GM06990 (cell line): ENCODE measurements at regions not wholly inside any gene's neighbourhood (a gene's known extent, or its start where the extent isn't known, plus 50 kb on each side); places are given as distances from the start of the nearest gene placed in this dataset.

Experiments used
- DNase-seq: peaks from one replicate; pipeline ENCODE4 v3.0.0-alpha.2; 2011; ENCODE audit not compliant: insufficient read length; ENCODE audit errors: extremely low read depth
- H3K27me3 ChIP-seq: replicated peaks from 2 replicates; pipeline ENCODE4 v1.6.0; 2011; ENCODE audit warnings: low read length; ENCODE audit not compliant: control insufficient read depth, insufficient read depth
- H3K36me3 ChIP-seq: 2 replicates; pipeline ENCODE4 v1.5.1; 2011; ENCODE audit warnings: low read length; ENCODE audit not compliant: control insufficient read depth, insufficient read depth
- H3K4me3 ChIP-seq: replicated peaks from 2 replicates; pipeline ENCODE4 v1.5.1; 2011; ENCODE audit warnings: low read depth, mild to moderate bottlenecking, control low read depth, low read length
- TF ChIP-seq, protein P1 (sequence below): IDR thresholded peaks from 2 replicates; pipeline ENCODE4 v1.5.1; 2011; ENCODE audit warnings: low read length, control low read depth, mild to moderate bottlenecking, inconsistent platforms; ENCODE audit not compliant: insufficient read depth, poor library complexity, severe bottlenecking

DNA sequence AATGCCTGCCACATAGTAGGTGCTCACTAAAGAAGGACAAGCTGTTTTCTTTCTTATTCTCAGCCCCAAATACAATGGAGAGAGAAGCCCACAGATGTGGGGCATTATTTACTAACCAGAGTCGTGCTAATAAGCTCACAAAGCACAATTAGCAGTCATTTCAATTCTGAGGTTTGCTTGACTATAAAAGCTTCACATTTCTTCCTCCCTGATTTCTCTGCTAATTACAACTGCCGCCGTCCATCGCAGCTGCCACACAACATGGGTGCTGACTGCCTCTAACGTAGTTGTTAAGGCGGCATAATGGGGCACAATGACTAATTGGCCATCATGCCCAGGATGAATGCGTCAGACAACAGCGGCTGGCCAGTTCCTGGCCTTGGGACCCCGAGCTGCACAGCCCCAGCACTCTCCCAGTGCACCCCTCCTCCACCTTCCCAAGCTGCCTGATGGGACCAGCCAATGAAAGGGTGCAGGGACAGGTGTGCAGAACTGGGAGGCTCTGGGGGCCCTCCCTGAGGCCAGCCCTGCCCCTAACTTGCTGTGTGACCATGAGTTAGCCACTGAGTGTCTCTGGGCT is 109.2 kb downstream of the CCT6B start:
- DNase-seq = no peak
- Histone ChIP-seq H3K36me3 (no peaks in the 10 kb centered on the region), H3K27me3 (no peaks in the 10 kb centered on the region; the same call in 1 of the 2 replicates), H3K4me3 (no peak overlapping the region)
- TF ChIP-seq, protein P1, sequence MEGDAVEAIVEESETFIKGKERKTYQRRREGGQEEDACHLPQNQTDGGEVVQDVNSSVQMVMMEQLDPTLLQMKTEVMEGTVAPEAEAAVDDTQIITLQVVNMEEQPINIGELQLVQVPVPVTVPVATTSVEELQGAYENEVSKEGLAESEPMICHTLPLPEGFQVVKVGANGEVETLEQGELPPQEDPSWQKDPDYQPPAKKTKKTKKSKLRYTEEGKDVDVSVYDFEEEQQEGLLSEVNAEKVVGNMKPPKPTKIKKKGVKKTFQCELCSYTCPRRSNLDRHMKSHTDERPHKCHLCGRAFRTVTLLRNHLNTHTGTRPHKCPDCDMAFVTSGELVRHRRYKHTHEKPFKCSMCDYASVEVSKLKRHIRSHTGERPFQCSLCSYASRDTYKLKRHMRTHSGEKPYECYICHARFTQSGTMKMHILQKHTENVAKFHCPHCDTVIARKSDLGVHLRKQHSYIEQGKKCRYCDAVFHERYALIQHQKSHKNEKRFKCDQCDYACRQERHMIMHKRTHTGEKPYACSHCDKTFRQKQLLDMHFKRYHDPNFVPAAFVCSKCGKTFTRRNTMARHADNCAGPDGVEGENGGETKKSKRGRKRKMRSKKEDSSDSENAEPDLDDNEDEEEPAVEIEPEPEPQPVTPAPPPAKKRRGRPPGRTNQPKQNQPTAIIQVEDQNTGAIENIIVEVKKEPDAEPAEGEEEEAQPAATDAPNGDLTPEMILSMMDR = no peak

DNA sequence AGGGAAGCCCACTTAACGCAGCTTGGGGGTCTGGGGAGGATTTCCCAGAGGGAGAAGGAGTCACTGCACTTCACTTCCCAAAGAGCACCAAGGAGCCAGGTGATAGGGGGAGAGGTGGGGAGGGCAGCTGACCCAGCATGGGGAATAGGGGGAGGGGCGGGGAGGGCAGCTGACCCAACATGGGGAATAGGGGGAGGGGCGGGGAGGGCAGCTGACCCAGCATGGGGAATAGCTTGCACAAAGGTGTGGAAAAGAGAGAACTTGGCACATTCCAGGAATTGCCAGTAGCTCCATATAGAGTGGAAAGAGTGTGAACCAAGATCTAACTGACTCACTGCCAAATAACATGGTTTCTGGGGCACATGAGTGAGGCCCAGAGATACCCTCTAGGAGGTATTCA is 110.3 kb downstream of the CCT6B start:
- Histone ChIP-seq H3K36me3 (no peaks in the 10 kb centered on the region), H3K4me3 (no peak overlapping the region), H3K27me3 (no peaks in the 10 kb centered on the region; the same call in none of the 2 replicates)
- no peak for DNase-seq
- TF ChIP-seq, protein P1 = no peak

DNA sequence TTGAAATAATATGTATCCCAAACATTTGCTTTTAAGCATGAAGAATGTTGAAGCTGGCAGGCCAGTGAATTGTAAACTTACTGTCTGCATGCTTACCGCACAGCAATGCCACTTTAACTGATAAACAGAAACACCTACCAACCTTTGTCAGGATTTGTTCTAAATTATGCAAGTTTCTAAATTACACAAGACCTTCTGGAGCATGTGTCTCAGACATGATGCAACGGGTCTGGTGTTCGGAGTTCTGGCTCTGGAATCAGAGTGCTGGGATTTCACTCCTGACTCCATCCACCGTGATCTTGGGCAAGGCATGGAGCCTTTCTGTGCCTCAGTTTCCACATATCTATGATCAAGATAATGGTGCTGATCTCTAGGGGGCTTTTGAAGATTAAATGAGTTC is 111.2 kb downstream of the CCT6B start:
- H3K36me3 ChIP-seq = no peaks in the 10 kb centered on the region
- TF ChIP-seq, protein P1 = no peak
- DNase-seq = no peak
- no peaks in the 10 kb centered on the region; the same call in none of the 2 replicates for H3K27me3 ChIP-seq
- H3K4me3 ChIP-seq = no peak overlapping the region

DNA sequence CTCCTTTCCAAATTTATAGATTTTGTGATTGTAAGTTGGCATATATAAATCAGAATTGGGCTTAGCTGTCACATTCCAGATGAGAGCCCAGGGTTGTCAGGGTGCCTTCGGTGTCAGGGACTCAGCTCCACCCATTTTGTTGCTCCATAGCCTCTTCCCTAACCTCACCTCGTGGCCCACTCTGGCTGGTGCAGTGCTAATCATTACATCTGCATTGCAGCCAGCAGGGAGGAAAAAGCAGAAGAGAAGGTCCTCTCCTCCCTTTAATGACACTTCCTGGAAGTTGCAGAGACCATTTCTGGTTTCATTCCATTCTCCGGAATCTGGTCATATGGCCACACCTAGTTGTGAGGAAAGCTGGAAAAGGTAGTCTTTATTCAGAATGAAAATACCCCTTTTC is 113.3 kb downstream of the CCT6B start:
- TF ChIP-seq, protein P1 = no peak
- no peak for DNase-seq
- no peaks in the 10 kb centered on the region; the same call in none of the 2 replicates for H3K27me3 ChIP-seq
- H3K4me3 ChIP-seq = no peak overlapping the region
- no peaks in the 10 kb centered on the region for H3K36me3 ChIP-seq

DNA sequence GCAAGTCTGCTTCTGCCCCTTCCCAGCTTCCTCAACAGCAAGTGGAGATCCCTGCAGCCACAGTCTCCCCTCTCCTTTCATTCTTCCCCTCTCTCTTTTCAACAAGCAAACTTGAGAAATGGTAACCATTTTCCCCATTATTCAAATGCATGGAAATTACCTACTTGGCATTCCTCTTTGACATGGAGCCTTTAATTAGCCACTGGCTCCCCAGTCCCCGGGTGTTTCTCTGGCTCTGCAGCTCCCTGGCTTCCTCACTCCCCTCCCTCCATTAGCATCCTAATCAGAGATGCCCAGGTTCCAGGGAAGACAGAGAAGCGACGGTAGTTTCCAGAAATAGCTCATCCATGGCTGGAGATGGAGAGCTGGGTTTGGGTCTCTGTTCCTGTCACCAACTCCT is 116.0 kb downstream of the CCT6B start:
- H3K27me3 ChIP-seq = no peaks in the 10 kb centered on the region; the same call in none of the 2 replicates
- no peak overlapping the region for H3K4me3 ChIP-seq
- no peak for DNase-seq
- no peaks in the 10 kb centered on the region for H3K36me3 ChIP-seq
- TF ChIP-seq, protein P1 = no peak

DNA sequence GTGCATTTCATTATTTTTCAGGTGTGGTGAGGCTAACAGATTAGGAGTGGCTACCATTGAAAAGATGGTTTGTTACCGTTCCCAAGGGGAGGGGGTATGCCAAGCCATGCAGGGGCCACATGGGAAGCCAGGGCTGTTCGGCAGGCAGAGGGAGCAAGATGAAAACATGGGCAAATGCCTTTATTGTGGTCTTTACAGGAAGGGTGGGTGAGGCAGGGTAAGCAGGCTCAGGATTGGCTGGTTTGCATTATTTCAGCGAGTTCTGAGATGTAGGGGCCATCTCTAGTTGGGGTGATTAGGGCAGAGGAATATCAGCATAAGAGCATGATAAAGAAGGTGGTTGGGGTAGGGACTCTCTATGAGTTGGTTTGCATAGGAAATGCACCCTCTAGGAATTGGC is 117.6 kb downstream of the CCT6B start:
- H3K4me3 ChIP-seq = no peak overlapping the region
- no peaks in the 10 kb centered on the region for H3K36me3 ChIP-seq
- no peaks in the 10 kb centered on the region; the same call in none of the 2 replicates for H3K27me3 ChIP-seq
- TF ChIP-seq, protein P1 = no peak
- DNase-seq = no peak
